ENCODE measurements at regions not wholly inside any gene's neighbourhood (a gene's known extent, or its start where the extent isn't known, plus 50 kb on each side); places are given as distances from the start of the nearest gene placed in this dataset.

GRCh38 chr6:95804847-95805541, 210.8 kb upstream of the FUT9 start:
- H3K27me3 ChIP-seq = no peaks in the 10 kb centered on the region
- no peaks in the 10 kb centered on the region for H3K36me3 ChIP-seq
- no peaks in the 10 kb centered on the region for H3K9me3 ChIP-seq
- H3K4me1 ChIP-seq = no peaks in the 10 kb centered on the region
- intact Hi-C loops (cut with DNase I) = no loop called here
- no peak overlapping the region for H3K4me3 ChIP-seq
- DNase-seq (ENCODE audit: low spot score in 2 of 2) = no peak
- H3K27ac ChIP-seq = no peak overlapping the region
- TF ChIP-seq, protein P1, sequence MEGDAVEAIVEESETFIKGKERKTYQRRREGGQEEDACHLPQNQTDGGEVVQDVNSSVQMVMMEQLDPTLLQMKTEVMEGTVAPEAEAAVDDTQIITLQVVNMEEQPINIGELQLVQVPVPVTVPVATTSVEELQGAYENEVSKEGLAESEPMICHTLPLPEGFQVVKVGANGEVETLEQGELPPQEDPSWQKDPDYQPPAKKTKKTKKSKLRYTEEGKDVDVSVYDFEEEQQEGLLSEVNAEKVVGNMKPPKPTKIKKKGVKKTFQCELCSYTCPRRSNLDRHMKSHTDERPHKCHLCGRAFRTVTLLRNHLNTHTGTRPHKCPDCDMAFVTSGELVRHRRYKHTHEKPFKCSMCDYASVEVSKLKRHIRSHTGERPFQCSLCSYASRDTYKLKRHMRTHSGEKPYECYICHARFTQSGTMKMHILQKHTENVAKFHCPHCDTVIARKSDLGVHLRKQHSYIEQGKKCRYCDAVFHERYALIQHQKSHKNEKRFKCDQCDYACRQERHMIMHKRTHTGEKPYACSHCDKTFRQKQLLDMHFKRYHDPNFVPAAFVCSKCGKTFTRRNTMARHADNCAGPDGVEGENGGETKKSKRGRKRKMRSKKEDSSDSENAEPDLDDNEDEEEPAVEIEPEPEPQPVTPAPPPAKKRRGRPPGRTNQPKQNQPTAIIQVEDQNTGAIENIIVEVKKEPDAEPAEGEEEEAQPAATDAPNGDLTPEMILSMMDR (IDR thresholded peaks at IDR 0.05) = no peak

- Histone ChIP-seq H3K4me1 (no peaks in the 10 kb centered on the region), H3K36me3 (no peaks in the 10 kb centered on the region), H3K9me3 (no peaks in the 10 kb centered on the region), H3K4me3 (no peak overlapping the region), H3K27ac (no peak overlapping the region), H3K27me3 (no peaks in the 10 kb centered on the region)
- TF ChIP-seq, protein P1 (IDR thresholded peaks at IDR 0.05) = no peak
- DNase-seq (ENCODE audit: low spot score in 2 of 2) = no peak
- intact Hi-C loops (cut with DNase I) = no loop called here
Measured at GRCh38 chr6:95805699-95806098, 210.1 kb upstream of the FUT9 start.

DNA sequence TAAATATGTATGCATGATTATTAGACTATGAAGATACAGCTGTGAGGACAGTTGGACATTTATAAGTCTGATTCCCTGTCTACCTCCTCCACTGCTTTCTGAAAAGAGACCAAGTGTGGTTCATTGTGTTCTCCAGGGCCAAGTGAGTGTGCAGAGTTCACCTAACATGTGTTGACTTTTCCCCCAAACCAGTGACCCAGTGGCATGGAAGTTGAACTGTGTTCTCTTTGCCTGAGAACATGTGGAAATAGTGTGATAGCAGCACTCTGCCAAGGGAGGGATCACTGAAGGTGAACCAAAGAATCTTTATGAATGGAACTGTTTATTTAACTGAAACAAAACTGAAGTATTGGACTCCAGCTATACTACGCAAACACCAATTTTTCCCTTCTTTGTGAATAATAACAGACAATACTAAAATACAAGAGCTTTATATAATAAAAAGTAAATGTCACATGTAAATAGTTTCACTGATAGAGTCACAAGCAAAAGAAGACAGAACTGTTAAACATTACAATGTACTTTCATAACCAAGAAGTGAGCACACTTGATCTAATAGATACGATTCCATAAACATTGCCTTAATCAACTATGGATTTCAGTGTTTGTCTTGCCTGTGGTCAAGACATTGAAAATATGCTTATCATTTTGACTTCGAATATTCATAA, 200.3 kb upstream of the FUT9 start:
- Histone ChIP-seq H3K27me3 (no peaks in the 10 kb centered on the region), H3K9me3 (no peaks in the 10 kb centered on the region), H3K36me3 (no peaks in the 10 kb centered on the region), H3K4me3 (no peak overlapping the region), H3K4me1 (no peaks in the 10 kb centered on the region), H3K27ac (no peak overlapping the region)
- intact Hi-C loops (cut with DNase I) = no loop called here
- TF ChIP-seq, protein P1 (IDR thresholded peaks at IDR 0.05) = no peak
- no peak for DNase-seq (ENCODE audit: low spot score in 2 of 2)

DNA sequence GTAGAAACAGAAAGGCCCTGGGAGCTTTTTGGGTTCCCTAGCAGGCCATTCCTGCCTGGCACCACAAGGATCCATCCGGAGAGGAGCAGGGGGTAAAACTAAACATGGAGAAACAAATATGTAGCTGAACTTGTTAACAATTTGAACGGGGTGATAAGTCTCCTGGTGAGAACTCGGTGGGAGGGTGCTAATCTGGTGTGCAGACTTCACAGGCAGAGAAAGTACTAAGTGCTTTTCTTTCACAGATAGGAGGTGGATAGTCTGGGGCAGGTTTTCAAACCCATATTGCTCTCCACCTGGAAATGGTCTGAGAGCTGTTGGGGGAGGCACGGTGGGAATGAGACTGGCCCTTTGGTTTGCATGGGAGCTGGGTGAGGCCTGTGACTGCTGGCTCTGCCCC, 196.3 kb upstream of the FUT9 start:
- no peaks in the 10 kb centered on the region for H3K9me3 ChIP-seq
- intact Hi-C loops (cut with DNase I) = no loop called here
- H3K4me1 ChIP-seq = no peaks in the 10 kb centered on the region
- no peak for DNase-seq (ENCODE audit: low spot score in 2 of 2)
- TF ChIP-seq, protein P1 (IDR thresholded peaks at IDR 0.05) = no peak
- H3K36me3 ChIP-seq = no peaks in the 10 kb centered on the region
- no peak overlapping the region for H3K4me3 ChIP-seq
- no peak overlapping the region for H3K27ac ChIP-seq
- H3K27me3 ChIP-seq = no peaks in the 10 kb centered on the region

DNA sequence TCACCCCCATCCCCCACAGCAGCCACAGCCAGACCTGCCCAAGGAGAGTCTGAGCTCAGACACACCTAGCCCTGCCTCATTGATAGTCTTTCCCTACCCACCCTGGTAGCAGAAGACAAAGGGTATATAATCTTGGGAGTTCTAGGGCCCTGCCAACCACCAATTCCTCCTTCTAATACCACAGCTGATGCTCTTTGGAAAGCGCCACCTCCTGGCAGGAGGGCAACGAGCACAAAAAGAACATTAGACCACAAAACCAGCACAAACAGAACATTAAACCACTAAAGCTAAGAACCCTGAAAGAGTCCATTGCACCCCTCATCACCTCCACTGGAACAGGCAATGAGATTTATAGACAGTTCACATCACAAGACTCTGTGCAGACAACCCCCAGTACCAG, 195.8 kb upstream of the FUT9 start:
- no peak for DNase-seq (ENCODE audit: low spot score in 2 of 2)

More for the DNA sequence above, 195.8 kb upstream of the FUT9 start:
- no peak overlapping the region for H3K4me3 ChIP-seq
- TF ChIP-seq, protein P1 (IDR thresholded peaks at IDR 0.05) = no peak
- no peak overlapping the region for H3K27ac ChIP-seq
- H3K4me1 ChIP-seq = no peaks in the 10 kb centered on the region
- H3K36me3 ChIP-seq = no peaks in the 10 kb centered on the region
- H3K27me3 ChIP-seq = no peaks in the 10 kb centered on the region
- no peaks in the 10 kb centered on the region for H3K9me3 ChIP-seq
- intact Hi-C loops (cut with DNase I) = no loop called here

Data from ascending aorta (tissue), 2 donors.